K562 (cell line): ENCODE measurements at regions not wholly inside any gene's neighbourhood (a gene's known extent, or its start where the extent isn't known, plus 50 kb on each side); places are given as distances from the start of the nearest gene placed in this dataset.

Experiments
- ATAC-seq: fragments of 200-7000 bp; cut with Tn5 transposase; 3 replicates; pipeline ENCODE4 v1.9.1; 2020; ENCODE audit warnings: moderate library complexity
- BruUV-seq: library from RNA; stranded (reverse); fragments of 400-500 nt; replicated peaks from 2 replicates; lab custom pipeline; 2021; lab: Mats Ljungman, UMichigan
- CTCF ChIA-PET: fragments of 300-600 bp; formaldehyde crosslinking; extraction: SDS; loops from one replicate; lab custom pipeline; 2021; ENCODE audit warnings: low intra/inter-chr PET ratio; lab: Yijun Ruan, JAX
- POLR2A ChIA-PET: fragments of 300-600, 350-650 bp; sonication (Branson Sonifier 250); formaldehyde crosslinking; extraction: SDS; loops from one replicate; lab custom pipeline; 2021; ENCODE audit warnings: antibody characterized with exemption, inconsistent platforms; lab: Yijun Ruan, JAX
- DNase-seq, 4 experiments: peaks; one replicate each; pipeline versions ENCODE4 v3.0.0 to v3.0.0-alpha.2; 2011 to 2018; ENCODE audit warnings: low spot score in 3 of 4, mixed read lengths in 3 of 4; ENCODE audit errors: extremely low read depth in 1 of 4
- FAIRE-seq: peaks from 2 replicates; lab custom pipeline; 2011; peaks lifted over from hg19 to GRCh38; lab: Jason Lieb, UNC
- H2AFZ ChIP-seq: 2 replicates; pipeline ENCODE4 v1.6.0; 2011; ENCODE audit warnings: low read depth, low read length, control low read depth, inconsistent platforms
- H3K27ac ChIP-seq: fragments of 200-600 bp; 3 replicates; pipeline ENCODE4 v1.8.0; 2011; ENCODE audit warnings: low read depth, mild to moderate bottlenecking, control low read depth, inconsistent platforms, low read length, moderate library complexity, mixed read lengths; ENCODE audit errors: extremely low read depth
- H3K27me3 ChIP-seq, 2 experiments: fragments of 300-600 bp in 1 of 2; 2 replicates in 1 of 2; 3 replicates in 1 of 2; pipeline versions ENCODE4 v1.6.0 to v1.8.0; 2011; ENCODE audit warnings: inconsistent platforms in 2 of 2, low read length in 2 of 2, mild to moderate bottlenecking in 1 of 2, mixed read lengths in 1 of 2, moderate library complexity in 1 of 2; ENCODE audit not compliant: control insufficient read depth in 2 of 2, insufficient read depth in 2 of 2
- H3K36me3 ChIP-seq: fragments of 300-600 bp; 3 replicates; pipeline ENCODE4 v1.8.0; 2011; ENCODE audit warnings: mild to moderate bottlenecking, low read length, inconsistent platforms; ENCODE audit not compliant: control insufficient read depth, insufficient read depth
- H3K4me1 ChIP-seq, 2 experiments: fragments of 200-600 bp in 1 of 2; replicated peaks in 1 of 2; 2 replicates in 1 of 2; 3 replicates in 1 of 2; pipeline versions ENCODE4 v1.5.1 to v1.8.0; 2011; ENCODE audit warnings: inconsistent platforms in 2 of 2, low read length in 2 of 2, mild to moderate bottlenecking in 1 of 2, mixed read lengths in 1 of 2, moderate library complexity in 1 of 2; ENCODE audit not compliant: control insufficient read depth in 2 of 2, insufficient read depth in 2 of 2
- H3K4me2 ChIP-seq: 2 replicates; pipeline ENCODE4 v1.6.1; 2011; ENCODE audit warnings: low read length, control low read depth, inconsistent platforms, mixed read lengths; ENCODE audit not compliant: insufficient read depth
- H3K4me3 ChIP-seq: fragments of 200-600 bp; sonication (generic), shearing (Covaris generic); 2 replicates; pipeline ENCODE4 v1.5.1; 2016; ENCODE audit warnings: control low read depth, inconsistent platforms
- H3K79me2 ChIP-seq: fragments of 200-600 bp; 3 replicates; pipeline ENCODE4 v1.8.0; 2011; ENCODE audit warnings: low read length, inconsistent platforms; ENCODE audit not compliant: control insufficient read depth, insufficient read depth
- H3K9ac ChIP-seq, 2 experiments: 2 replicates each; pipeline versions ENCODE4 v1.6.0 to v1.6.1; 2011; ENCODE audit warnings: low read depth in 2 of 2, low read length in 2 of 2, control low read depth in 1 of 2, inconsistent platforms in 1 of 2, mild to moderate bottlenecking in 1 of 2, mixed read lengths in 1 of 2; ENCODE audit not compliant: insufficient read depth in 1 of 2
- H3K9me1 ChIP-seq: one replicate; pipeline ENCODE4 v1.6.0; 2011; ENCODE audit warnings: inconsistent platforms, mild to moderate bottlenecking, low read length, moderate library complexity; ENCODE audit not compliant: control insufficient read depth, insufficient read depth
- H3K9me3 ChIP-seq: replicated peaks from 2 replicates; pipeline ENCODE4 v1.5.1; 2011; ENCODE audit warnings: low read depth, low read length, inconsistent platforms; ENCODE audit not compliant: control insufficient read depth, insufficient read depth
- H4K20me1 ChIP-seq: replicated peaks from 2 replicates; pipeline ENCODE4 v1.6.1; 2011; ENCODE audit warnings: low read length, inconsistent platforms, mixed read lengths; ENCODE audit not compliant: control insufficient read depth, insufficient read depth
- CBFA2T3 ChIP-seq: fragments of 450-650 bp; IDR thresholded peaks from 2 replicates; pipeline ENCODE4 v1.6.1; 2017
- CXXC5 ChIP-seq: fragments of 250-450 bp; sonication (Bioruptor Pico); IDR thresholded peaks from 2 replicates; pipeline ENCODE4 v1.8.0; 2022; ENCODE audit warnings: inconsistent platforms, mild to moderate bottlenecking, moderate library complexity
- EP300 ChIP-seq: IDR thresholded peaks from 2 replicates; pipeline ENCODE4 v1.6.1; 2012; ENCODE audit warnings: low read length, improper control_type of control experiment
- PHF8 ChIP-seq: fragments of 200-600 bp; sonication (generic); IDR thresholded peaks from 2 replicates; pipeline ENCODE4 v1.6.1; 2012; ENCODE audit warnings: mixed run types, mild to moderate bottlenecking, inconsistent platforms, low read length, moderate library complexity, borderline replicate concordance
- TSHZ1 ChIP-seq: fragments of 250-450 bp; sonication (Bioruptor Pico); IDR thresholded peaks from 2 replicates; pipeline ENCODE4 v1.4.0; 2020; ENCODE audit warnings: mild to moderate bottlenecking, moderate library complexity
- ZNF12 ChIP-seq: sonication (generic); formaldehyde crosslinking; IDR thresholded peaks from 2 replicates; pipeline ENCODE4 v1.4.0; 2020; ENCODE audit warnings: mild to moderate bottlenecking, missing genetic modification reagents
- WGBS: fragments of 100-300 bp; shearing (Covaris generic); methylation state at CpG from one replicate; pipeline ENCODE4 v1.1.6; 2016; ENCODE audit warnings: low coverage, mixed read lengths; ENCODE audit not compliant: insufficient coverage; ENCODE audit errors: missing lambda C conversion rate; 5-methylcytosine and 5-hydroxymethylcytosine counted together
- in situ Hi-C: fragments of 300-500 bp; cut with MboI; formaldehyde crosslinking; loops from 4 replicates; pipeline ENCODE4 v1.15.0; 2018; ENCODE audit warnings: inconsistent platforms, mixed read lengths
- intact Hi-C: fragments of 100-400 bp; cut with micrococcal nuclease; formaldehyde crosslinking; loops from 2 replicates; pipeline ENCODE4 v1.14.2; 2022

- Histone ChIP-seq H3K4me1 (no peaks in the 10 kb centered on the region; a peak in 1 of 5 replicates), H3K27ac (no peak overlapping the region), H3K79me2 (no peaks in the 10 kb centered on the region), H4K20me1 (no peaks in the 10 kb centered on the region), H3K9ac (no peak overlapping the region), H3K36me3 (no peaks in the 10 kb centered on the region), H2AFZ (no peak overlapping the region), H3K27me3 (no peaks in the 10 kb centered on the region), H3K9me1 (no peaks in the 10 kb centered on the region), H3K4me3 (no peak overlapping the region), H3K9me3 (no peaks in the 10 kb centered on the region), H3K4me2 (no peak overlapping the region)
- intact Hi-C loops = no loop called here
- DNase-seq (no peak), ATAC-seq (no peak), FAIRE-seq (no peak)
- CTCF ChIA-PET = no interaction called here
- 13% methylated on average over 1 of the region's 1 CpG for WGBS
- in situ Hi-C loops = no loop called here
- TF ChIP-seq EP300 (no peak), ZNF12 (CRISPR knock-in tag) (no peak), CBFA2T3 (no peak), TSHZ1 (CRISPR knock-in tag) (no peak), CXXC5 (CRISPR knock-in tag) (no peak), PHF8 (no peak)
- no TSS peak for BruUV-seq
- POLR2A ChIA-PET = no interaction called here
These were observed 219.5 kb upstream of the CBLB start for GRCh38 chr3:106088304-106088703.
